SK-N-SH (cell line): ENCODE measurements at regions not wholly inside any gene's neighbourhood (a gene's known extent, or its start where the extent isn't known, plus 50 kb on each side); places are given as distances from the start of the nearest gene placed in this dataset.

Experiments
- CHD2 ChIP-seq: fragments of 150-350 bp; IDR thresholded peaks from 2 replicates; pipeline ENCODE4 v1.6.1; 2018; ENCODE audit warnings: low read length; ENCODE audit not compliant: partially characterized antibody
- GATA2 ChIP-seq: sonication (generic); formaldehyde crosslinking; IDR thresholded peaks from 2 replicates; pipeline ENCODE4 v1.5.0; 2020; ENCODE audit warnings: mild to moderate bottlenecking, missing genetic modification reagents
- SMC3 ChIP-seq: IDR thresholded peaks from 2 replicates; pipeline ENCODE4 v1.6.1; 2012; ENCODE audit warnings: low read depth, low read length, improper control_type of control experiment
- TF ChIP-seq, protein P1 (sequence below): fragments of 200-600 bp; sonication (generic); IDR thresholded peaks from 2 replicates; pipeline ENCODE4 v1.6.1; 2017; ENCODE audit warnings: antibody characterized with exemption, mild to moderate bottlenecking, moderate library complexity
- TF ChIP-seq, protein P2 (sequence below): IDR thresholded peaks from 2 replicates; pipeline ENCODE4 v1.4.0; 2012; ENCODE audit warnings: low read depth
- TF ChIP-seq, protein P3 (sequence below): fragments of 150-350 bp; IDR thresholded peaks from 2 replicates; pipeline ENCODE4 v1.6.1; 2016; ENCODE audit warnings: mild to moderate bottlenecking, low read depth, low read length

DNA sequence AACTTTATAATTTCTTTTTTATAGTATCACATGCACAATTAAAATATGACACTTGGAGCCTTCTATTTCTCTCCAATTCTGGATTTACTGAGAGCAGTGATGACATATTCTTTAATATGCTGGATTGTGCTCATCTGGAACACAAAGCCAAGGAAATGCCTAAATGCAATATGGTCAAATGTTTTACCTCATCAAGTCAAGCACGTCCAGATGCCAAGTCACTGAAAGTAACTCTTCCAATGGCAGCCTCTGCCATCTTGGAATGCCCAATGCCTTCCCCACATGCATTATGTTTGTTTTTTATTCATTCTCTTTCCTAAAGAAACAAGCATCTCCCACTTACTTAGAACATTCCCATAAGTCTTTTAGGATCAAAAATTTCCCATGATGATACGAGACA lies 189.8 kb downstream of the TMX3 start:
- TF ChIP-seq SMC3 (no peak), GATA2 (CRISPR knock-in tag) (no peak), CHD2 (no peak)
- TF ChIP-seq, protein P1, sequence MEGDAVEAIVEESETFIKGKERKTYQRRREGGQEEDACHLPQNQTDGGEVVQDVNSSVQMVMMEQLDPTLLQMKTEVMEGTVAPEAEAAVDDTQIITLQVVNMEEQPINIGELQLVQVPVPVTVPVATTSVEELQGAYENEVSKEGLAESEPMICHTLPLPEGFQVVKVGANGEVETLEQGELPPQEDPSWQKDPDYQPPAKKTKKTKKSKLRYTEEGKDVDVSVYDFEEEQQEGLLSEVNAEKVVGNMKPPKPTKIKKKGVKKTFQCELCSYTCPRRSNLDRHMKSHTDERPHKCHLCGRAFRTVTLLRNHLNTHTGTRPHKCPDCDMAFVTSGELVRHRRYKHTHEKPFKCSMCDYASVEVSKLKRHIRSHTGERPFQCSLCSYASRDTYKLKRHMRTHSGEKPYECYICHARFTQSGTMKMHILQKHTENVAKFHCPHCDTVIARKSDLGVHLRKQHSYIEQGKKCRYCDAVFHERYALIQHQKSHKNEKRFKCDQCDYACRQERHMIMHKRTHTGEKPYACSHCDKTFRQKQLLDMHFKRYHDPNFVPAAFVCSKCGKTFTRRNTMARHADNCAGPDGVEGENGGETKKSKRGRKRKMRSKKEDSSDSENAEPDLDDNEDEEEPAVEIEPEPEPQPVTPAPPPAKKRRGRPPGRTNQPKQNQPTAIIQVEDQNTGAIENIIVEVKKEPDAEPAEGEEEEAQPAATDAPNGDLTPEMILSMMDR: no peak
- TF ChIP-seq, protein P2, sequence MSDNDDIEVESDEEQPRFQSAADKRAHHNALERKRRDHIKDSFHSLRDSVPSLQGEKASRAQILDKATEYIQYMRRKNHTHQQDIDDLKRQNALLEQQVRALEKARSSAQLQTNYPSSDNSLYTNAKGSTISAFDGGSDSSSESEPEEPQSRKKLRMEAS: no peak
- TF ChIP-seq, protein P3, sequence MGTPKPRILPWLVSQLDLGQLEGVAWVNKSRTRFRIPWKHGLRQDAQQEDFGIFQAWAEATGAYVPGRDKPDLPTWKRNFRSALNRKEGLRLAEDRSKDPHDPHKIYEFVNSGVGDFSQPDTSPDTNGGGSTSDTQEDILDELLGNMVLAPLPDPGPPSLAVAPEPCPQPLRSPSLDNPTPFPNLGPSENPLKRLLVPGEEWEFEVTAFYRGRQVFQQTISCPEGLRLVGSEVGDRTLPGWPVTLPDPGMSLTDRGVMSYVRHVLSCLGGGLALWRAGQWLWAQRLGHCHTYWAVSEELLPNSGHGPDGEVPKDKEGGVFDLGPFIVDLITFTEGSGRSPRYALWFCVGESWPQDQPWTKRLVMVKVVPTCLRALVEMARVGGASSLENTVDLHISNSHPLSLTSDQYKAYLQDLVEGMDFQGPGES: no peak
